Endodermal cell (in vitro differentiated cells): ENCODE measurements at regions not wholly inside any gene's neighbourhood (a gene's known extent, or its start where the extent isn't known, plus 50 kb on each side); places are given as distances from the start of the nearest gene placed in this dataset.
"Not testable (repeated sequence)": the region's sequence is repeated elsewhere in the genome, so short reads cannot be mapped to it uniquely, and the experiment has no call there.

ENCODE experiments used
- DNase-seq: peaks from one replicate; pipeline ENCODE4 v3.0.0-alpha.2; 2017
- H3K27ac ChIP-seq: 2 replicates; pipeline ENCODE4 v1.5.1; 2013; ENCODE audit warnings: mild to moderate bottlenecking, low read depth, low read length, moderate library complexity
- H3K27me3 ChIP-seq: 2 replicates; pipeline ENCODE4 v1.6.1; 2013; ENCODE audit warnings: mild to moderate bottlenecking, low read length, moderate library complexity; ENCODE audit not compliant: insufficient read depth, control insufficient read depth, poor library complexity, severe bottlenecking
- H3K36me3 ChIP-seq: 2 replicates; pipeline ENCODE4 v1.7.0; 2013; ENCODE audit warnings: mild to moderate bottlenecking, low read length, moderate library complexity; ENCODE audit not compliant: control insufficient read depth, insufficient read depth
- H3K4me1 ChIP-seq: one replicate; pipeline ENCODE4 v1.7.0; 2013; ENCODE audit warnings: low read length; ENCODE audit not compliant: control insufficient read depth, insufficient read depth
- H3K4me3 ChIP-seq: 2 replicates; pipeline ENCODE4 v1.5.1; 2013; ENCODE audit warnings: mild to moderate bottlenecking, low read length, moderate library complexity
- H3K9ac ChIP-seq: 2 replicates; pipeline ENCODE4 v1.6.1; 2013; ENCODE audit warnings: mild to moderate bottlenecking, low read length, moderate library complexity; ENCODE audit not compliant: poor library complexity, severe bottlenecking; ENCODE audit errors: extremely low read depth
- H3K9me3 ChIP-seq: 2 replicates; pipeline ENCODE4 v1.6.1; 2013; ENCODE audit warnings: mild to moderate bottlenecking, low read length, moderate library complexity; ENCODE audit not compliant: control insufficient read depth
- H3K27ac Mint-ChIP-seq: 2 replicates; pipeline ENCODE4 v1.8.0; 2020; ENCODE audit warnings: mixed read lengths
- H3K27me3 Mint-ChIP-seq: 2 replicates; pipeline ENCODE4 v1.8.0; 2021; ENCODE audit warnings: mild to moderate bottlenecking, mixed read lengths; ENCODE audit not compliant: insufficient read depth
- H3K36me3 Mint-ChIP-seq: 2 replicates; pipeline ENCODE4 v1.8.0; 2020; ENCODE audit warnings: low read depth, mixed read lengths
- H3K4me1 Mint-ChIP-seq: 2 replicates; pipeline ENCODE4 v1.8.0; 2020; ENCODE audit warnings: mixed read lengths
- H3K4me3 Mint-ChIP-seq: 2 replicates; pipeline ENCODE4 v1.8.0; 2020; ENCODE audit warnings: mild to moderate bottlenecking, moderate library complexity, mixed read lengths
- H3K9me3 Mint-ChIP-seq: 2 replicates; pipeline ENCODE4 v1.8.0; 2020; ENCODE audit warnings: mild to moderate bottlenecking, mixed read lengths
- CTCF ChIP-seq: fragments of 200-600 bp; sonication (generic); conservative IDR thresholded peaks from 2 replicates; pipeline ENCODE4 v1.5.0; 2021; ENCODE audit warnings: antibody characterized with exemption, mild to moderate bottlenecking
- WGBS, 2 experiments: methylation state at CpG; one replicate each; pipeline versions ENCODE4 v1.1.5 to v1.1.7; 2013; ENCODE audit warnings: missing lambda C conversion rate in 2 of 2, mixed read lengths in 1 of 2; ENCODE audit not compliant: insufficient coverage in 1 of 2, insufficient read length in 1 of 2; 5-methylcytosine and 5-hydroxymethylcytosine counted together

- H3K27me3 Mint-ChIP-seq: no peaks in the 10 kb centered on the region
- no peaks in the 10 kb centered on the region for H3K4me1 Mint-ChIP-seq
- H3K27ac ChIP-seq: no peak overlapping the region
- H3K36me3 Mint-ChIP-seq: no peaks in the 10 kb centered on the region
- no peaks in the 10 kb centered on the region for H3K9me3 Mint-ChIP-seq
- H3K9ac ChIP-seq: no peak overlapping the region
- no peak for DNase-seq
- H3K9me3 ChIP-seq: no peaks in the 10 kb centered on the region
- no peak overlapping the region for H3K4me3 Mint-ChIP-seq
- no peak overlapping the region for H3K27ac Mint-ChIP-seq
- no peaks in the 10 kb centered on the region for H3K27me3 ChIP-seq
- H3K36me3 ChIP-seq: no peaks in the 10 kb centered on the region
- H3K4me3 ChIP-seq: no peak overlapping the region
- WGBS, 2 experiments: 88 to 100% methylated on average over 2 to 3 of the region's 3 CpGs
- no peak for TF ChIP-seq CTCF
- H3K4me1 ChIP-seq: no peaks in the 10 kb centered on the region
Observed at GRCh38 chr20:40009542-40009941, 679.5 kb downstream of the MAFB start.

GRCh38 chr20:40008177-40008576 is 680.9 kb downstream of the MAFB start:
- Mint-ChIP-seq H3K9me3 (no peaks in the 10 kb centered on the region), H3K27me3 (no peaks in the 10 kb centered on the region), H3K4me1 (peaks cover 6% of the 10 kb centered on the region), H3K36me3 (no peaks in the 10 kb centered on the region), H3K4me3 (no peak overlapping the region), H3K27ac (no peak overlapping the region)
- TF ChIP-seq CTCF: no peak
- Histone ChIP-seq H3K27ac (no peak overlapping the region), H3K9me3 (no peaks in the 10 kb centered on the region), H3K36me3 (no peaks in the 10 kb centered on the region), H3K9ac (no peak overlapping the region), H3K27me3 (no peaks in the 10 kb centered on the region), H3K4me1 (no peaks in the 10 kb centered on the region), H3K4me3 (no peak overlapping the region)
- WGBS, 2 experiments: 89 to 100% methylated on average over 2 to 3 of the region's 3 CpGs
- DNase-seq: no peak

GRCh38 chr20:40006168-40006860 is 682.7 kb downstream of the MAFB start:
- no peak overlapping the region for H3K27ac Mint-ChIP-seq
- peaks cover 10% of the 10 kb centered on the region for H3K4me1 Mint-ChIP-seq
- H3K9me3 ChIP-seq: no peaks in the 10 kb centered on the region
- 92% methylated on average over 1 of the region's 1 CpG; no CpG with 5 or more reads in 1 of the 2 experiments for WGBS, 2 experiments
- H3K36me3 ChIP-seq: no peaks in the 10 kb centered on the region
- H3K36me3 Mint-ChIP-seq: no peaks in the 10 kb centered on the region
- no peak overlapping the region for H3K4me3 ChIP-seq
- no peak overlapping the region for H3K9ac ChIP-seq
- H3K4me3 Mint-ChIP-seq: no peak overlapping the region
- H3K9me3 Mint-ChIP-seq: no peaks in the 10 kb centered on the region
- TF ChIP-seq CTCF: no peak
- DNase-seq: no peak
- H3K27me3 ChIP-seq: no peaks in the 10 kb centered on the region
- H3K27me3 Mint-ChIP-seq: no peaks in the 10 kb centered on the region
- H3K27ac ChIP-seq: no peak overlapping the region
- H3K4me1 ChIP-seq: no peaks in the 10 kb centered on the region

- H3K9me3 ChIP-seq, H3K36me3 ChIP-seq, H3K4me1 Mint-ChIP-seq, DNase-seq, H3K36me3 Mint-ChIP-seq, H3K4me3 Mint-ChIP-seq, H3K27ac Mint-ChIP-seq, H3K4me1 ChIP-seq, H3K27ac ChIP-seq, H3K27me3 ChIP-seq, H3K9ac ChIP-seq, H3K27me3 Mint-ChIP-seq, H3K4me3 ChIP-seq, H3K9me3 Mint-ChIP-seq: not testable (repeated sequence)
- 80 to 100% methylated on average over 2 of the region's 2 CpGs for WGBS, 2 experiments
Observed at GRCh38 chr20:40004092-40004491, 684.9 kb downstream of the MAFB start.
